HepG2 (cell line): ENCODE measurements at regions not wholly inside any gene's neighbourhood (a gene's known extent, or its start where the extent isn't known, plus 50 kb on each side); places are given as distances from the start of the nearest gene placed in this dataset.

Experiments
- AHDC1 ChIP-seq: sonication (generic); formaldehyde crosslinking; IDR thresholded peaks from 2 replicates; pipeline ENCODE4 v1.5.1; 2020; ENCODE audit warnings: mild to moderate bottlenecking, missing genetic modification reagents, borderline replicate concordance
- BCL6 ChIP-seq: IDR thresholded peaks from 2 replicates; pipeline ENCODE4 v1.6.1; 2016; ENCODE audit warnings: missing genetic modification reagents, missing compliant biosample characterization
- ELF3 ChIP-seq: IDR thresholded peaks from 2 replicates; pipeline ENCODE4 v1.6.1; 2016; ENCODE audit warnings: missing genetic modification reagents, missing compliant biosample characterization
- ETV6 ChIP-seq: sonication (generic); formaldehyde crosslinking; conservative IDR thresholded peaks from 2 replicates; pipeline ENCODE4 v1.4.0; 2020; ENCODE audit warnings: missing genetic modification reagents
- HDAC1 ChIP-seq: sonication (generic); formaldehyde crosslinking; IDR thresholded peaks from 2 replicates; pipeline ENCODE4 v1.5.1; 2020; ENCODE audit warnings: mild to moderate bottlenecking, missing genetic modification reagents
- HOMEZ ChIP-seq: IDR thresholded peaks from 2 replicates; pipeline ENCODE4 v1.6.1; 2016; ENCODE audit warnings: low read depth
- MLLT10 ChIP-seq: sonication (generic); formaldehyde crosslinking; IDR thresholded peaks from 2 replicates; pipeline ENCODE4 v1.4.0; 2020; ENCODE audit warnings: missing genetic modification reagents
- PAXIP1 ChIP-seq: sonication (generic); formaldehyde crosslinking; conservative IDR thresholded peaks from 2 replicates; pipeline ENCODE4 v1.4.0; 2020; ENCODE audit warnings: mild to moderate bottlenecking, missing genetic modification reagents, moderate library complexity
- PRDM4 ChIP-seq: sonication (generic); formaldehyde crosslinking; IDR thresholded peaks from 2 replicates; pipeline ENCODE4 v1.9.0; 2021; ENCODE audit warnings: missing genetic modification reagents, borderline replicate concordance
- SATB2 ChIP-seq: sonication (generic); formaldehyde crosslinking; IDR thresholded peaks from 2 replicates; pipeline ENCODE4 v1.5.0; 2020; ENCODE audit warnings: missing genetic modification reagents
- TCF7 ChIP-seq: sonication (generic); IDR thresholded peaks from 2 replicates; pipeline ENCODE4 v1.6.1; 2016; ENCODE audit warnings: antibody characterized with exemption, low read depth
- ZBTB25 ChIP-seq: IDR thresholded peaks from 2 replicates; pipeline ENCODE4 v1.6.1; 2018; ENCODE audit warnings: missing genetic modification reagents
- ZBTB38 ChIP-seq: sonication (generic); formaldehyde crosslinking; IDR thresholded peaks from 2 replicates; pipeline ENCODE4 v1.5.1; 2020; ENCODE audit warnings: mild to moderate bottlenecking, missing genetic modification reagents
- ZNF44 ChIP-seq: sonication (generic); formaldehyde crosslinking; IDR thresholded peaks from 2 replicates; pipeline ENCODE4 v1.5.1; 2020; ENCODE audit warnings: mild to moderate bottlenecking, missing genetic modification reagents

- peak; percentile 60 for TF ChIP-seq PAXIP1 (CRISPR knock-in tag)
- no peak for TF ChIP-seq PRDM4 (CRISPR knock-in tag)
- 0 out of 2 replicates have a peak, but pooled peaks have one; percentile 55 for TF ChIP-seq ZBTB38 (CRISPR knock-in tag)
- no peak for TF ChIP-seq ZNF44 (CRISPR knock-in tag)
- TF ChIP-seq HOMEZ (CRISPR knock-in tag): no peak; the same call in 1 of the 2 replicates
- peak; percentile 65 for TF ChIP-seq BCL6 (CRISPR knock-in tag)
- TF ChIP-seq AHDC1 (CRISPR knock-in tag): peak; percentile 41; the same call in 1 of the 2 replicates
- peak; percentile 22; the same call in 1 of the 2 replicates for TF ChIP-seq TCF7
- TF ChIP-seq MLLT10 (CRISPR knock-in tag): no peak
- TF ChIP-seq ELF3 (CRISPR knock-in tag): 0 out of 2 replicates have a peak, but pooled peaks have one; percentile 11
- TF ChIP-seq SATB2 (CRISPR knock-in tag): no peak
- TF ChIP-seq ETV6 (CRISPR knock-in tag): no peak
- TF ChIP-seq ZBTB25 (CRISPR knock-in tag): no peak
- 0 out of 2 replicates have a peak, but pooled peaks have one; percentile 21 for TF ChIP-seq HDAC1 (CRISPR knock-in tag)
Observed at GRCh38 chr16:80263848-80264694, 276.7 kb upstream of the DYNLRB2 start (continued).
